Stimulated activated CD8-positive, alpha-beta memory T cell treated with anti-CD3 and anti-CD28 coated beads, Interleukin-15, amount 100 ng/mL, for 4 hours (primary cell): ENCODE measurements at regions not wholly inside any gene's neighbourhood (a gene's known extent, or its start where the extent isn't known, plus 50 kb on each side); places are given as distances from the start of the nearest gene placed in this dataset.
A peak's percentile ranks its signal among the peaks of the same experiment; 100 is the strongest.

Experiments used
- DNase-seq, 2 donors: peaks; one replicate each; pipeline ENCODE4 v3.0.0-alpha.2; 2020; ENCODE audit warnings: low read depth in 2 of 2

GRCh38 chr9:18228101-18228500, 245.9 kb upstream of the ADAMTSL1 start:
- no peak for DNase-seq

- no peak for DNase-seq
Measured at GRCh38 chr9:18229992-18230676, 243.8 kb upstream of the ADAMTSL1 start.

- no peak for DNase-seq
Measured at GRCh38 chr9:18233311-18233710, 240.6 kb upstream of the ADAMTSL1 start.

GRCh38 chr9:18233776-18234445, 240.0 kb upstream of the ADAMTSL1 start:
- DNase-seq = no peak

- no peak for DNase-seq
Measured at GRCh38 chr9:18235181-18235908, 238.6 kb upstream of the ADAMTSL1 start.

- DNase-seq = no peak
Measured at GRCh38 chr9:18236336-18236735, 237.6 kb upstream of the ADAMTSL1 start.

GRCh38 chr9:18237776-18238175, 236.2 kb upstream of the ADAMTSL1 start:
- no peak for DNase-seq

GRCh38 chr9:18238254-18238653, 235.7 kb upstream of the ADAMTSL1 start:
- no peak for DNase-seq

- no peak for DNase-seq
Measured at GRCh38 chr9:18238752-18239447, 235.1 kb upstream of the ADAMTSL1 start.

GRCh38 chr9:18240213-18240612, 233.7 kb upstream of the ADAMTSL1 start:
- DNase-seq = no peak

GRCh38 chr9:18245911-18246310, 228.0 kb upstream of the ADAMTSL1 start:
- no peak for DNase-seq

- DNase-seq = no peak
Measured at GRCh38 chr9:18250053-18250452, 223.9 kb upstream of the ADAMTSL1 start.

GRCh38 chr9:18253950-18254349, 220.0 kb upstream of the ADAMTSL1 start:
- DNase-seq = no peak

- DNase-seq = peak; percentile 2 to 42
Measured at GRCh38 chr9:18255158-18255629, 218.8 kb upstream of the ADAMTSL1 start.

GRCh38 chr9:18255747-18256146, 218.2 kb upstream of the ADAMTSL1 start:
- no peak for DNase-seq

GRCh38 chr9:18256568-18256967, 217.4 kb upstream of the ADAMTSL1 start:
- no peak for DNase-seq

- no peak for DNase-seq
Measured at GRCh38 chr9:18260521-18260920, 213.4 kb upstream of the ADAMTSL1 start.

GRCh38 chr9:18261181-18261580, 212.8 kb upstream of the ADAMTSL1 start:
- DNase-seq = no peak

- no peak for DNase-seq
Measured at GRCh38 chr9:18263377-18263776, 210.6 kb upstream of the ADAMTSL1 start.

- DNase-seq = no peak
Measured at GRCh38 chr9:18268381-18268780, 205.6 kb upstream of the ADAMTSL1 start.

- no peak for DNase-seq
Measured at GRCh38 chr9:18269561-18269960, 204.4 kb upstream of the ADAMTSL1 start.

GRCh38 chr9:18274693-18275092, 199.3 kb upstream of the ADAMTSL1 start:
- DNase-seq = no peak
